Esophagus squamous epithelium (tissue), 4 donors: ENCODE measurements at regions not wholly inside any gene's neighbourhood (a gene's known extent, or its start where the extent isn't known, plus 50 kb on each side); places are given as distances from the start of the nearest gene placed in this dataset.

ENCODE experiments used
- POLR2A ChIP-seq, 4 donors: fragments of 450-650 bp; IDR thresholded peaks; one replicate each; pipeline ENCODE4 v1.6.1; 2017; ENCODE audit warnings: antibody characterized with exemption in 4 of 4, mild to moderate bottlenecking in 4 of 4, moderate library complexity in 3 of 4
- TF ChIP-seq, protein P1 (sequence below), 6 experiments: fragments of 450-650 bp in 4 of 6; fragments of 200-600 bp in 2 of 6; sonication (generic) in 2 of 6; IDR thresholded peaks; one replicate each; pipeline ENCODE4 v1.5.1; 2016 to 2019; ENCODE audit warnings: antibody characterized with exemption in 6 of 6, mild to moderate bottlenecking in 4 of 6, moderate library complexity in 4 of 6

DNA sequence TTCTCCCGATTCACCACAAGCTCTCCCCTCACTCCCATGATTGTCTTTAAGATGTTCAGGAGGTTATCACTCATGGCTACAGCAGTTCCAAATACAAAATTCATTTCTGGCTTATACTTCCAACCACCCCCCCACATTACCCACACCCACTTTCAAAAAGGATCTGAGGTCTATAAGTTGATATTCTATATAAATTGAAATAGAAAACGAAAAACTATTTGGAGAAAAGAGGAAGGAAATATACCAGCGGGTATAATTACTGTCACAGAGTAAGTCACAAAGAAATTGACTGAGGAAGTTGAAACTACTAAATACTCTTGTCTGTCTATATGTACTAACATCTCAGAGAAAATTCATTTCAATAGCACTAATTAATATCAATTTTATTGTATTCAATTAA, 112.7 kb upstream of the TNFAIP3 start:
- TF ChIP-seq, protein P1, sequence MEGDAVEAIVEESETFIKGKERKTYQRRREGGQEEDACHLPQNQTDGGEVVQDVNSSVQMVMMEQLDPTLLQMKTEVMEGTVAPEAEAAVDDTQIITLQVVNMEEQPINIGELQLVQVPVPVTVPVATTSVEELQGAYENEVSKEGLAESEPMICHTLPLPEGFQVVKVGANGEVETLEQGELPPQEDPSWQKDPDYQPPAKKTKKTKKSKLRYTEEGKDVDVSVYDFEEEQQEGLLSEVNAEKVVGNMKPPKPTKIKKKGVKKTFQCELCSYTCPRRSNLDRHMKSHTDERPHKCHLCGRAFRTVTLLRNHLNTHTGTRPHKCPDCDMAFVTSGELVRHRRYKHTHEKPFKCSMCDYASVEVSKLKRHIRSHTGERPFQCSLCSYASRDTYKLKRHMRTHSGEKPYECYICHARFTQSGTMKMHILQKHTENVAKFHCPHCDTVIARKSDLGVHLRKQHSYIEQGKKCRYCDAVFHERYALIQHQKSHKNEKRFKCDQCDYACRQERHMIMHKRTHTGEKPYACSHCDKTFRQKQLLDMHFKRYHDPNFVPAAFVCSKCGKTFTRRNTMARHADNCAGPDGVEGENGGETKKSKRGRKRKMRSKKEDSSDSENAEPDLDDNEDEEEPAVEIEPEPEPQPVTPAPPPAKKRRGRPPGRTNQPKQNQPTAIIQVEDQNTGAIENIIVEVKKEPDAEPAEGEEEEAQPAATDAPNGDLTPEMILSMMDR (IDR thresholded peaks at IDR 0.05), result no peak
- no peak for TF ChIP-seq POLR2A (IDR thresholded peaks at IDR 0.05)
